Muscle layer of colon (tissue), 2 donors: ENCODE measurements at regions not wholly inside any gene's neighbourhood (a gene's known extent, or its start where the extent isn't known, plus 50 kb on each side); places are given as distances from the start of the nearest gene placed in this dataset.

Experiments used
- H3K27ac ChIP-seq: one replicate; pipeline ENCODE4 v1.7.0; 2013; ENCODE audit warnings: low read depth, mild to moderate bottlenecking, low read length, moderate library complexity
- H3K27me3 ChIP-seq, 2 donors: one replicate each; pipeline ENCODE4 v1.7.0; 2013; ENCODE audit warnings: low read length in 2 of 2, mild to moderate bottlenecking in 2 of 2; ENCODE audit not compliant: insufficient read depth in 2 of 2, control insufficient read depth in 1 of 2
- H3K36me3 ChIP-seq: one replicate; pipeline ENCODE4 v1.7.0; 2013; ENCODE audit warnings: mild to moderate bottlenecking, low read length; ENCODE audit not compliant: insufficient read depth
- H3K4me1 ChIP-seq: one replicate; pipeline ENCODE4 v1.7.0; 2013; ENCODE audit warnings: mild to moderate bottlenecking, low read length; ENCODE audit not compliant: insufficient read depth
- H3K4me3 ChIP-seq, 2 donors: one replicate each; pipeline ENCODE4 v1.7.0; 2013; ENCODE audit warnings: low read length in 2 of 2, low read depth in 1 of 2, mild to moderate bottlenecking in 1 of 2, moderate library complexity in 1 of 2
- H3K9ac ChIP-seq: one replicate; pipeline ENCODE4 v1.7.0; 2013; ENCODE audit warnings: low read length
- H3K9me3 ChIP-seq: one replicate; pipeline ENCODE4 v1.7.0; 2013; ENCODE audit warnings: mild to moderate bottlenecking, low read length
- donor health status: abdominal sarcoma.
- donor health status: Adenocarcinoma of cecum.

GRCh38 chr21:28464988-28465387, 527.7 kb downstream of the LTN1 start:
- no peaks in the 10 kb centered on the region for H3K27me3 ChIP-seq
- H3K4me1 ChIP-seq = no peaks in the 10 kb centered on the region
- H3K36me3 ChIP-seq = no peaks in the 10 kb centered on the region
- no peak overlapping the region for H3K4me3 ChIP-seq
- no peak overlapping the region for H3K27ac ChIP-seq
- H3K9ac ChIP-seq = no peak overlapping the region
- no peaks in the 10 kb centered on the region for H3K9me3 ChIP-seq

- no peak overlapping the region for H3K27ac ChIP-seq
These were observed 528.6 kb downstream of the LTN1 start for GRCh38 chr21:28464095-28464494.

GRCh38 chr21:28459193-28459592, 533.5 kb downstream of the LTN1 start:
- Histone ChIP-seq H3K9ac (no peak overlapping the region), H3K4me3 (no peak overlapping the region), H3K36me3 (no peaks in the 10 kb centered on the region), H3K27ac (no peak overlapping the region), H3K4me1 (no peaks in the 10 kb centered on the region), H3K27me3 (no peaks in the 10 kb centered on the region), H3K9me3 (no peaks in the 10 kb centered on the region)

More at GRCh38 chr21:28464095-28464494, 528.6 kb downstream of the LTN1 start:
- no peaks in the 10 kb centered on the region for H3K4me1 ChIP-seq
- H3K9ac ChIP-seq = no peak overlapping the region
- H3K4me3 ChIP-seq = no peak overlapping the region
- H3K27me3 ChIP-seq = no peaks in the 10 kb centered on the region
- no peaks in the 10 kb centered on the region for H3K9me3 ChIP-seq
- H3K36me3 ChIP-seq = no peaks in the 10 kb centered on the region

GRCh38 chr21:28458446-28458845, 534.2 kb downstream of the LTN1 start:
- Histone ChIP-seq H3K4me1 (no peaks in the 10 kb centered on the region), H3K27me3 (no peaks in the 10 kb centered on the region), H3K9ac (no peak overlapping the region), H3K9me3 (no peaks in the 10 kb centered on the region), H3K36me3 (no peaks in the 10 kb centered on the region), H3K4me3 (no peak overlapping the region), H3K27ac (no peak overlapping the region)

GRCh38 chr21:28455253-28455600, 537.5 kb downstream of the LTN1 start:
- Histone ChIP-seq H3K9me3 (no peaks in the 10 kb centered on the region), H3K4me3 (no peak overlapping the region), H3K36me3 (no peaks in the 10 kb centered on the region), H3K9ac (no peak overlapping the region), H3K27me3 (no peaks in the 10 kb centered on the region), H3K4me1 (no peaks in the 10 kb centered on the region), H3K27ac (no peak overlapping the region)

GRCh38 chr21:28454564-28455252, 538.0 kb downstream of the LTN1 start:
- Histone ChIP-seq H3K9me3 (no peaks in the 10 kb centered on the region), H3K36me3 (no peaks in the 10 kb centered on the region), H3K27me3 (no peaks in the 10 kb centered on the region), H3K4me1 (no peaks in the 10 kb centered on the region), H3K27ac (no peak overlapping the region), H3K4me3 (no peak overlapping the region), H3K9ac (no peak overlapping the region)

- no peaks in the 10 kb centered on the region for H3K36me3 ChIP-seq
- H3K4me1 ChIP-seq = no peaks in the 10 kb centered on the region
- no peaks in the 10 kb centered on the region for H3K9me3 ChIP-seq
- H3K27ac ChIP-seq = no peak overlapping the region
- no peaks in the 10 kb centered on the region for H3K27me3 ChIP-seq
- no peak overlapping the region for H3K9ac ChIP-seq
- H3K4me3 ChIP-seq = no peak overlapping the region
These were observed 545.2 kb downstream of the LTN1 start for GRCh38 chr21:28447462-28447861.

GRCh38 chr21:28445141-28445830, 547.4 kb downstream of the LTN1 start:
- Histone ChIP-seq H3K9me3 (no peaks in the 10 kb centered on the region), H3K9ac (no peak overlapping the region), H3K36me3 (no peaks in the 10 kb centered on the region), H3K4me3 (no peak overlapping the region), H3K27ac (no peak overlapping the region), H3K4me1 (no peaks in the 10 kb centered on the region), H3K27me3 (no peaks in the 10 kb centered on the region)

GRCh38 chr21:28444557-28444956, 548.1 kb downstream of the LTN1 start:
- Histone ChIP-seq H3K9ac (no peak overlapping the region), H3K27ac (no peak overlapping the region), H3K4me3 (no peak overlapping the region), H3K27me3 (no peaks in the 10 kb centered on the region), H3K9me3 (no peaks in the 10 kb centered on the region), H3K36me3 (no peaks in the 10 kb centered on the region), H3K4me1 (no peaks in the 10 kb centered on the region)

- Histone ChIP-seq H3K9me3 (no peaks in the 10 kb centered on the region), H3K4me3 (no peak overlapping the region), H3K27ac (no peak overlapping the region), H3K27me3 (no peaks in the 10 kb centered on the region), H3K36me3 (no peaks in the 10 kb centered on the region), H3K9ac (no peak overlapping the region), H3K4me1 (no peaks in the 10 kb centered on the region)
These were observed 548.6 kb downstream of the LTN1 start for GRCh38 chr21:28444111-28444510.

- H3K4me3 ChIP-seq = no peak overlapping the region
- H3K4me1 ChIP-seq = no peaks in the 10 kb centered on the region
- H3K9me3 ChIP-seq = no peaks in the 10 kb centered on the region
- H3K36me3 ChIP-seq = no peaks in the 10 kb centered on the region
- no peak overlapping the region for H3K27ac ChIP-seq
- no peaks in the 10 kb centered on the region for H3K27me3 ChIP-seq
- no peak overlapping the region for H3K9ac ChIP-seq
These were observed 550.1 kb downstream of the LTN1 start for GRCh38 chr21:28442624-28443023.

GRCh38 chr21:28442085-28442484, 550.6 kb downstream of the LTN1 start:
- Histone ChIP-seq H3K27me3 (no peaks in the 10 kb centered on the region), H3K27ac (no peak overlapping the region), H3K4me3 (no peak overlapping the region), H3K4me1 (no peaks in the 10 kb centered on the region), H3K9me3 (no peaks in the 10 kb centered on the region), H3K36me3 (no peaks in the 10 kb centered on the region), H3K9ac (no peak overlapping the region)
